ENCODE measurements at regions not wholly inside any gene's neighbourhood (a gene's known extent, or its start where the extent isn't known, plus 50 kb on each side); places are given as distances from the start of the nearest gene placed in this dataset.

DNA sequence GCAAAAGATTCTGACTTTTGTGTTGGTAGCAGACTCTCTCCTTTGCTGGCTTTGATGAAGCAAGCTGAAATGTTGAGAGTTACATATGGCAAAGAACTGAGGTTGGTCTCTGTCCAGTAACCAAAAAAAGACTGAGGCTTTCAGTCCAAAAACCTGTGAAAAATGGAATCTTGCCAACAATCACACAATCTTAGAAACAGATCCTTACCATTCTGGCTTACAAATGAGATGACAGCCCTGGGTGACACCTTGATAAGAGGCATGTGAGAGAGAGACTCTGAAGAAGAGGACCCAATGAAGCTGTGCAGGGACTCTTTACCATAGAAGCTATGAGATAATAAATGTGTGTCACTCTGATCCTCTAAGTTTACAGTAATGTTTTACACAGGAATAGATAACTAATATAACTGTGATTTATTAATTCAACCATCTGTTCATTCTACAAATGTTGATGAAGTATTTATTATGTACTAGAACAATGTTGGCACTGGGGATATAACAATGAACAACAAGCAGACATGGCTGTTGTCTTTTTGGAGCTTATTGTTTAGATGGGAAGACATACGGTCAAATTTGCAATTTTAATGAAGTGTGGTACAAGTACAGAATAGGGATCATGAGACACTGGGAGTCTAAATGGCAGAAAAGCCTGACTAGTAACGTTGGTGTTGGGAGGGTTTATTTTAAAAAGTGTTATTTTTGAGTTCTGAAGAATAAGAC, 251.0 kb downstream of the OLFM3 start:
- no peak overlapping the region for H3K4me3 Mint-ChIP-seq
- no peaks in the 10 kb centered on the region for H3K27me3 Mint-ChIP-seq
- no peaks in the 10 kb centered on the region for H3K9me3 Mint-ChIP-seq (ENCODE audit: low read depth)
- no peak overlapping the region for H3K27ac Mint-ChIP-seq
- ChIA-PET POLR2A (no interaction called here), CTCF (no interaction called here)
- no peak for ATAC-seq
- intact Hi-C loops (cut with DNase I, micrococcal nuclease), result no loop called here
- H3K4me1 Mint-ChIP-seq, result no peaks in the 10 kb centered on the region
- DNase-seq, result no peak
- H3K36me3 Mint-ChIP-seq (ENCODE audit: low read depth), result no peaks in the 10 kb centered on the region

DNA sequence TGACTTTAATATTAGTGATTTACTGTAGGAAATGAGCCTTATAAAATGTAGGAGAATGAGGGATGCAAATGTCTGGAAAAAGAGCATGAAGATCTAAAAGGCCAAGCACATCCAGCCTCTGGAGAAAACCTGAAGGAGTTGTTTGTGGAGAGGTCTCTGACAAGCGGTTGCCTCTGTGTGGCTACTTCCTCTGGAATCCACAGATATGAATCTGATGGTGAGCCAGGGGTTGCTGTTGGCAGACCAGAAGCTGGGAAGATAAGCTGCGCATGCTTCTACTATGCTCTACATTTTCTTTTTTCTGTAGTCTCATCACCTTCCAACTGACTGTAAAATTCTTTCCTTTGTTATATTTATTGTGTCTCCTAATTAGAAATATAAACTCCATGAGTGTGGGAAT, 248.6 kb downstream of the OLFM3 start:
- Mint-ChIP-seq H3K4me1 (no peaks in the 10 kb centered on the region), H3K4me3 (no peak overlapping the region), H3K27me3 (no peaks in the 10 kb centered on the region), H3K36me3 (ENCODE audit: low read depth) (no peaks in the 10 kb centered on the region), H3K9me3 (ENCODE audit: low read depth) (no peaks in the 10 kb centered on the region), H3K27ac (no peak overlapping the region)
- CTCF ChIA-PET, result no interaction called here
- intact Hi-C loops (cut with DNase I, micrococcal nuclease), result no loop called here
- no peak for DNase-seq
- POLR2A ChIA-PET, result no interaction called here
- ATAC-seq, result no peak
